GM12891 (cell line): ENCODE measurements at regions not wholly inside any gene's neighbourhood (a gene's known extent, or its start where the extent isn't known, plus 50 kb on each side); places are given as distances from the start of the nearest gene placed in this dataset.

Experiments used
- PAX5 ChIP-seq: IDR thresholded peaks from 2 replicates; pipeline ENCODE4 v1.6.1; 2011; ENCODE audit warnings: low read length, moderate library complexity, mild to moderate bottlenecking; ENCODE audit not compliant: insufficient read depth, severe bottlenecking
- POLR2A ChIP-seq: IDR thresholded peaks from 2 replicates; pipeline ENCODE4 v1.6.1; 2011; ENCODE audit warnings: low read depth, low read length, control low read depth
- POLR2AphosphoS5 ChIP-seq: IDR thresholded peaks from 2 replicates; pipeline ENCODE4 v1.6.1; 2011; ENCODE audit warnings: low read depth, low read length, control low read depth
- SPI1 ChIP-seq: IDR thresholded peaks from 2 replicates; pipeline ENCODE4 v1.6.1; 2011; ENCODE audit warnings: low read depth, low read length, control low read depth

- TF ChIP-seq POLR2A (no peak), POLR2AphosphoS5 (no peak), SPI1 (no peak), PAX5 (no peak)
These were observed 86.8 kb upstream of the SPHKAP start for GRCh38 chr2:228268301-228268700.
